Stimulated activated naive B cell treated with anti-CD40 and anti-IgM and Interleukin-4, amounts not matched to agents 10 μg/mL and 1 μg/mL and 100 μg/mL, for 72 hours (primary cell): ENCODE measurements at regions not wholly inside any gene's neighbourhood (a gene's known extent, or its start where the extent isn't known, plus 50 kb on each side); places are given as distances from the start of the nearest gene placed in this dataset.
"Not testable (repeated sequence)": the region's sequence is repeated elsewhere in the genome, so short reads cannot be mapped to it uniquely, and the experiment has no call there.

Experiments used
- ATAC-seq, 2 donors: fragments of 150-1000 bp; cut with Tn5 transposase; replicated peaks; 2 replicates each; pipeline ENCODE4 v1.10.0; 2021; ENCODE audit warnings: moderate library complexity in 1 of 2
- DNase-seq: peaks from one replicate; pipeline ENCODE4 v3.0.0; 2021
- H3K27ac Mint-ChIP-seq: one replicate; pipeline ENCODE4 v1.8.0; 2022; ENCODE audit warnings: mild to moderate bottlenecking, mixed read lengths
- H3K27me3 Mint-ChIP-seq, 2 donors: one replicate each; pipeline ENCODE4 v1.8.0; 2022; ENCODE audit warnings: mixed read lengths in 2 of 2
- H3K36me3 Mint-ChIP-seq, 2 donors: one replicate each; pipeline ENCODE4 v1.8.0; 2022; ENCODE audit warnings: mixed read lengths in 2 of 2, mild to moderate bottlenecking in 1 of 2
- H3K4me1 Mint-ChIP-seq, 2 donors: one replicate each; pipeline ENCODE4 v1.8.0; 2022; ENCODE audit warnings: mixed read lengths in 2 of 2, mild to moderate bottlenecking in 1 of 2
- H3K4me3 Mint-ChIP-seq, 2 donors: one replicate each; pipeline ENCODE4 v1.8.0; 2022; ENCODE audit warnings: mild to moderate bottlenecking in 2 of 2, mixed read lengths in 2 of 2, moderate library complexity in 1 of 2
- H3K9me3 Mint-ChIP-seq, 2 donors: one replicate each; pipeline ENCODE4 v1.8.0; 2022; ENCODE audit warnings: mixed read lengths in 2 of 2, mild to moderate bottlenecking in 1 of 2

DNA sequence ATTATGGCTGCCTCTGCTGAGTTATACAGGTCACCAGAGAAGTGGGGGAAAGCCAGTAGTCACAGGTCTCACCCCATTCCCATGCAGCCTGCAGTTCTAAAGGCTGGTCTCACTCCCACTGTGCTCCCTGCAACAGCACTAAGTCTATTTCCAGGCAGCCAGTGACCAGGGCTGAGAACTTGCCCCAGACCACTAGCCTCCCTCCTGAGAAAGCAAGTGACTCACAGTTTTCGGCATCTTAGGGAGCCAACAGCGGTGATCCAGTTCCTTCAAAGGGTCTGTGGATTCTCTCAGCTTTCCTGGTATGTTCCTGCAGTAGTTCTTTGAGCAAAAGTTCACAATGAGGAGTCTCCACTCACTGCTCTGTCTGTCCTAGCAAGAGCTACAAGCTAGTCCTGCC lies 329.6 kb upstream of the MAP2 start:
- no peaks in the 10 kb centered on the region for H3K4me1 Mint-ChIP-seq
- no peak for ATAC-seq
- no peak for DNase-seq
- H3K36me3 Mint-ChIP-seq, result no peaks in the 10 kb centered on the region
- peaks cover 0 to 4% of the 10 kb centered on the region in 2 donors for H3K27me3 Mint-ChIP-seq
- H3K9me3 Mint-ChIP-seq, result no peaks in the 10 kb centered on the region
- no peak overlapping the region for H3K27ac Mint-ChIP-seq
- no peak overlapping the region for H3K4me3 Mint-ChIP-seq

DNA sequence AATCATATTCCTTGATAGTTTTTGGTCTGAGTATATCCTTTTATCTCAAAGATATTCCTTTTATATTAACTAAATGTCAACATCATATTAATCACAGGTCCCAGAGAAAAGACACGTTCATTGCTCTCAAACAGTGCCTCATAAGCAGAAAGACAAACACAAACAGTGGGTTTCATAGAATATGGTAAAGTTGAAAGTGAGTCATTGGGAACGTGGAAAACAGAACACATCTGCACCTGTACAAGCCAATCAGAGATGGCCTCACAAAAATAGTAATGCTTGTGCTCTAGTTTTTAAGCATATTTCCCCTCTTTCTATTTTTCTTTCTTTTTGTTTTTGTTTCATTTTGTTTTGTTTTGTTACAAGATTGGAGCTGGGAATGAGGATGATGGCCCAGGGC lies 328.4 kb upstream of the MAP2 start:
- Mint-ChIP-seq H3K27me3 (peaks cover 0 to 4% of the 10 kb centered on the region in 2 donors), H3K4me1 (no peaks in the 10 kb centered on the region)
- ATAC-seq, result no peak

DNA sequence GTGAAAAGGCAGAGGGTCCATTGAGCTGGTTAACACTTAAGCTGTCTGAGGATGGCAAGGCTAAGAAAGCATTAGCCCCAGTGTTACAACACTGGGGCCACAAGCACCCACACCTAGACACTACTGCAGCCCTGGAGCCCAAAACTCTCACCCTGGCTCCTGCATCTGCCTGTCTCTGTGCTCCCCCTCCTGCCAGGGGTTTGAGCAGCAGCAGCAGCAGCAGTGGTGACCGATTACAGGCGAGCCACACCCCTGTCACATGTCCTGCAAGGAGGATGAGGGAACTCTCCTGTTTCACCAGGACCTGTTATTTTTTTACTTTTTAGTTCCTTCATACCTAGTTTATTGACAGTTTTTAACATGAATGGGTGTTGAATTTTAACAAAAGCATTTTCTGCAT lies 326.7 kb upstream of the MAP2 start:
- H3K4me1 Mint-ChIP-seq, result no peaks in the 10 kb centered on the region
- no peak for ATAC-seq
- peaks cover 0 to 4% of the 10 kb centered on the region in 2 donors for H3K27me3 Mint-ChIP-seq
- H3K36me3 Mint-ChIP-seq, result no peaks in the 10 kb centered on the region
- no peaks in the 10 kb centered on the region for H3K9me3 Mint-ChIP-seq
- no peak overlapping the region for H3K4me3 Mint-ChIP-seq
- no peak for DNase-seq
- H3K27ac Mint-ChIP-seq, result no peak overlapping the region

More for the DNA sequence above, 328.4 kb upstream of the MAP2 start:
- H3K36me3 Mint-ChIP-seq, result no peaks in the 10 kb centered on the region
- H3K9me3 Mint-ChIP-seq, result no peaks in the 10 kb centered on the region
- no peak overlapping the region for H3K4me3 Mint-ChIP-seq
- DNase-seq, result no peak
- no peak overlapping the region for H3K27ac Mint-ChIP-seq

DNA sequence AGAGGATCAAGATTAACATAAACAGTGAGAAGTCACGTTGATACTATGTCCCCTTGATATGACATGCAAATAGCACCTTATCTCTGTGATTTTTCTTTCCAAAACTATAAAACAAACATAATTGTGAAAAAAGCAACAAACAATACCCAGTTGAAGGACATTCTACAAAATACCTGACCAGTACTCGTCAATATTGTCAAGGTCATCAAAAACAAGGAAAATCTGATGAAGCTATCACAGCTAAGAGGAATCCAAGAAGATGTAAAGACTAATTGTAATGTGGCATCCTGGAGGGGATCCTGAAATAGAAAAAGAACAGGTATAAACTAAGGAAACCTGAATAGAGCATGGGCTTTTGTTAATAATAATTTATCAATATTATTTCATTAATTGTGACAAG lies 321.5 kb upstream of the MAP2 start:
- H3K4me3 Mint-ChIP-seq, result no peak overlapping the region

DNA sequence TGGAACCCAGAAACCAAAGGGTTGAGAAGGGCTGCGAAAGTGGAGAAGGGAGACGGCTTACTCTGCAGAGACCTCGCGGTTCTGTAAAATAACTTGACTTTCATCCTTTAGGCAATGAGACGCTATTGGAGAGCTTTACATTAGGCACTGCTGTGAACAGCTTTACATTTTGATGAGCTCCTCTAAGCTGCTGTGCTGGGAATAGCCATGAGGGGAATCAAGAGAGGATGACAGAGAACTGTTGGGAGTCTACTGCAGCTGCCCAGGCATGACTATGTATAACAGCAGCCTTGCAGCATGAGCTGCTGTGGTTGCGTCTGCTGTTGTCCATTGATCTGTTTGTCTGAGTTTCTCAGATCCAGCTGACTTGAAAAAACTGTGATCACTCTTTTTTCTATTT lies 310.8 kb upstream of the MAP2 start:
- Mint-ChIP-seq H3K27me3 (no peaks in the 10 kb centered on the region), H3K9me3 (peaks cover 0 to 4% of the 10 kb centered on the region in 2 donors), H3K27ac (no peak overlapping the region), H3K36me3 (no peaks in the 10 kb centered on the region), H3K4me1 (no peaks in the 10 kb centered on the region), H3K4me3 (no peak overlapping the region)
- DNase-seq (no peak), ATAC-seq (no peak)

More for the DNA sequence above, 321.5 kb upstream of the MAP2 start:
- Mint-ChIP-seq H3K9me3 (peaks cover 3 to 9% of the 10 kb centered on the region in 2 donors), H3K4me1 (no peaks in the 10 kb centered on the region), H3K27me3 (no peaks in the 10 kb centered on the region), H3K36me3 (no peaks in the 10 kb centered on the region), H3K27ac (no peak overlapping the region)
- ATAC-seq (no peak), DNase-seq (no peak)

DNA sequence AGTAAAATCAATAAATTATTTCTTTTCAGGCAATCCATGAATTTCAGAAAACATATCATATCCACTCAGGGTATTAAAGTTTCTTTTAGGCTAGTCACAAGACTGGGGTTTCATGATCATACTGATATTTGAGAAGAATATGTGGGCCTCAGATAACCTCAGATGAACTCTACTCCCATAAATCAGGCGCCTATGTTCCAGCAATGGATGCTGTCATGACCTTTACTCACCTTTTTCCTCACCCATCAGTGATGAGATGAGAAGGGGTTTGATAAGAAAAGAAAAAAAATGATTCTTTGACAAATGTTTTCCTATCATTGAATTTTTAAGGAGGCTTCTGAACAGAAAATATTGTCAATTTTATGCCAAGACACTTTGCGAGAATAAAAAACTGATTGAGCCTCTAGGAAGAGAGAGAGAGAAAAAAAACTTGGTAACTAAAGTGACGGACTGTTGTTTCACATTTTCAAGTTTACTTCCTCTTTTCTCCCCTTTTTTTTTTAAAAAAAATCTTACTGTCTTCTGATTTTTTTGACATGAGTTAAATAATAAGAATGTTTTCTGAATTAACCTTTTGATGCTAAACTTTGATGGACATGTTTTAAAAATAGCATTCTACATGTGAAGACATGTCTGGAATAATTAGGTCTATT lies 309.1 kb upstream of the MAP2 start:
- Mint-ChIP-seq H3K27me3 (no peaks in the 10 kb centered on the region), H3K9me3 (peaks cover 0 to 2% of the 10 kb centered on the region in 2 donors), H3K36me3 (no peaks in the 10 kb centered on the region), H3K4me3 (no peak overlapping the region), H3K27ac (no peak overlapping the region), H3K4me1 (no peaks in the 10 kb centered on the region)
- ATAC-seq (no peak), DNase-seq (no peak)

DNA sequence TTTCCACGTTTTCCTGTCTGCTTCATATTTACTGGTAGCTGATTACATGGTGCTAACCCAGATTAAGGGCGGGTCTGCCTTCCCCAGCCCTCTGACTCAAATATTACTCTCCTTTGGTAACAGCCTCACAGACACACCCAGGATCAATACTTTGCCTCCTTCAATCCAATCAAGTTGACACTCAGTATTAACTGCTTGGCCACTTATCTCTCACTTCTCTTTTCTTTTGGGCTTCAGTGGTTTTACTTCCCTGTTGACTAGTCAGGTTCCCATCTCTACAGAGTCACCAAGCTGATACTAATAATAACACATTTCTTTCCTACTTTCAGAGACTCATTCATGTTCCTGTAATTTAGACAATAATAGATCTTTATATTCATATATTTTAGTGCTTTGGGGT lies 302.2 kb upstream of the MAP2 start:
- DNase-seq (no peak), ATAC-seq (peak; percentile 89 to 94)
- Mint-ChIP-seq H3K27ac (no peak overlapping the region), H3K9me3 (peaks cover 4 to 5% of the 10 kb centered on the region in 2 donors), H3K36me3 (no peaks in the 10 kb centered on the region), H3K4me1 (peaks cover 3 to 5% of the 10 kb centered on the region in 2 donors), H3K4me3 (no peak overlapping the region), H3K27me3 (no peaks in the 10 kb centered on the region)

DNA sequence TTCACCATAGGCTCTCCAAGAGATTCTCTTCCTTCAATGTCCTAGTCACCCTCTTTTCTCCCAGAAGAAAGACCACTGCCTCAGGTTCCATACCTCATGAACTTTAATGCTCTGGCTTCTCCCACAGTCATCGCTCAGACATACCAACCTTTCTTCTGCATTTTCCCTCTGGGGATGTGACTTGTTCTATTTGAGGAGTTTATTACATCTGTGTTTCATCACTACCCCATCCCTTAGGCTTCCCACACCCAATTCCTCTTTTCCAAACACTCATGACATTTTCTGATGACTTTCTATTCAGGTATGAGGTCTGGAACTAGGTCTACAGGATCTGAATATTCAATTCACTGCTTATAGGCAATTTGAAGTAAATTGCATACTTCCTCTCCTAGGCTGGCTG lies 298.6 kb upstream of the MAP2 start:
- H3K36me3 Mint-ChIP-seq, result no peaks in the 10 kb centered on the region
- peaks cover 3 to 5% of the 10 kb centered on the region in 2 donors for H3K4me1 Mint-ChIP-seq
- DNase-seq (no peak), ATAC-seq (no peak)
- H3K27me3 Mint-ChIP-seq, result no peaks in the 10 kb centered on the region
- no peak overlapping the region for H3K27ac Mint-ChIP-seq
- no peak overlapping the region for H3K4me3 Mint-ChIP-seq
- H3K9me3 Mint-ChIP-seq, result peaks cover under 1 to 1% of the 10 kb centered on the region in 2 donors

DNA sequence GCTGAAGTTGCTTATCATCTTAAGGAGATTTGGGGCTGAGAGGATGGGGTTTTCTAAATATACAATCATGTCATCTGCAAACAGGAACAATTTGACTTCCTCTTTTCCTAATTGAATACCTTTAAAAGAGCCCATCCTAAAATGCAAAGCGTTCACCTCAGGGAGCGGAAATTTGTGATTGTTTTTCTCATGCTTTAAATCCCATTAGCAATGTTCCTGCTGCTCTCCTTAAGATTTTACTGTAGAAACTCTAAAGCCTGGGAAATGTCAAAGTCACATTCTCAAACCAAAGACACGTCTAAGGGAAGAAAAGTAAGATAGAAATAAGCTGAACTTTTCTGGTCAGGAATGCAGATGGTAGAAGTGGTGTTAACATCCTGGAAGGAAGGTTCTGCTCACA lies 285.8 kb upstream of the MAP2 start:
- peaks cover 0 to 2% of the 10 kb centered on the region in 2 donors for H3K9me3 Mint-ChIP-seq
- H3K4me1 Mint-ChIP-seq, result no peaks in the 10 kb centered on the region
- no peak overlapping the region for H3K4me3 Mint-ChIP-seq
- ATAC-seq, result no peak
- H3K36me3 Mint-ChIP-seq, result no peaks in the 10 kb centered on the region
- H3K27ac Mint-ChIP-seq, result no peak overlapping the region
- H3K27me3 Mint-ChIP-seq, result no peaks in the 10 kb centered on the region
- no peak for DNase-seq

DNA sequence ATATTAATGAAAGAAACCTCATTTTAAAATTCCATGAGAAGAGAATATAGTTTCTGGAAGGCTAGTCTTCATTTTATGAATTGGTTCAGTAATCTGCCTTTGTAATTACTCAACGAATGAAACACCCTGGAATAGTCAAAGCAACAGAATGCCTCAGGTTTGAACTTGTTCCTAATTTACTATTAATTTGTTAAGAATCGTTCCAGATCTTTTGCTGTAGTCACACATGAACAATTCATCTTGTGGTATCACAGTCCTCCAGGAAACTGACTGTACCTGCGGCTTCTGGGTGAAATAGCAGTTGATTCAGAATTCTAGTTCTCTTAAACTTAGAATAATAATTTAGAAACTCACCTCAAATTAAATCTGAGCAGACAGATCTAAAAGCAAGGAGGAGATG lies 282.7 kb upstream of the MAP2 start:
- DNase-seq, result no peak
- Mint-ChIP-seq H3K4me3 (no peak overlapping the region), H3K4me1 (no peaks in the 10 kb centered on the region), H3K9me3 (peaks cover 0 to 2% of the 10 kb centered on the region in 2 donors), H3K36me3 (no peaks in the 10 kb centered on the region), H3K27ac (no peak overlapping the region), H3K27me3 (no peaks in the 10 kb centered on the region)
- no peak for ATAC-seq

DNA sequence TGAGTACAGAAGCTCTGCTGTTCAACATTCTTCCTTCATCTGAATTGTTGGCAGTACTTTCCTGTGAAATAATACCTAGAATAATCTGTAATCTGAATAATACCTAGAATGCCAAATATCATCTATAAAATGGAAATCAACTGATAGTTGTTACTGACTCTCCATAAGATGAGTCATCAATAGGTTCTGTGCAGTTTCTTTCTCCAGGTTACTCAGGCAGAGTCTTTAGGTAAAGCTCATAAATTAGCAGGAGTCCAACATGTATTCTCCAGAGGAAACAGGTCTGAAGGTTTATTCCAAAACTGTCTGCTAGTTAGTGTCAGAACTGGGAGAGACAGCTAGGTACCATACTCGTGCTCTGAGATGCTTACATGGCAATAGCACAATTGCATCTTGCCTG lies 282.0 kb upstream of the MAP2 start:
- Mint-ChIP-seq H3K27ac (no peak overlapping the region), H3K36me3 (no peaks in the 10 kb centered on the region), H3K9me3 (peaks cover 0 to 2% of the 10 kb centered on the region in 2 donors), H3K27me3 (no peaks in the 10 kb centered on the region), H3K4me3 (no peak overlapping the region), H3K4me1 (no peaks in the 10 kb centered on the region)
- DNase-seq (no peak), ATAC-seq (no peak)

DNA sequence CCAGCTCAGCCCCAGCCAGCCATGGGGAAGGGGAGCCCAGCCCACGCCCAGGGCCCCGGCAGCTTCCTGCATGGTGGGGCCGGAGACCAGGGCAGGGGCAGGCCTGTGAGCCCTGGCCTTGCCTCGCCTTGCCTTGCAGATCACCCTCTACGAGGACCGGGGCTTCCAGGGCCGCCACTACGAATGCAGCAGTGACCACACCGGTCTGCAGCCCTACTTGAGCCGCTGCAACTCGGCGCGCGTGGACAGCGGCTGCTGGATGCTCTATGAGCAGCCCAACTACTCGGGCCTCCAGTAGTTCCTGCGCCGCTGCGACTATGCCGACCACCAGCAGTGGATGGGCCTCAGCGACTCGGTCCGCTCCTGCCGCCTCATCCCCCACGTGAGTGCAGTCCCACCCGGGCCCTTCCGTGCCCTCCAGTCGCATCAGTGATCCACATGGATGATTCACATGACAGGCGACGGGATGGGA lies 278.6 kb upstream of the MAP2 start:
- H3K4me3 Mint-ChIP-seq, H3K9me3 Mint-ChIP-seq, H3K36me3 Mint-ChIP-seq, DNase-seq, ATAC-seq, H3K4me1 Mint-ChIP-seq, H3K27me3 Mint-ChIP-seq, H3K27ac Mint-ChIP-seq: not testable (repeated sequence)

DNA sequence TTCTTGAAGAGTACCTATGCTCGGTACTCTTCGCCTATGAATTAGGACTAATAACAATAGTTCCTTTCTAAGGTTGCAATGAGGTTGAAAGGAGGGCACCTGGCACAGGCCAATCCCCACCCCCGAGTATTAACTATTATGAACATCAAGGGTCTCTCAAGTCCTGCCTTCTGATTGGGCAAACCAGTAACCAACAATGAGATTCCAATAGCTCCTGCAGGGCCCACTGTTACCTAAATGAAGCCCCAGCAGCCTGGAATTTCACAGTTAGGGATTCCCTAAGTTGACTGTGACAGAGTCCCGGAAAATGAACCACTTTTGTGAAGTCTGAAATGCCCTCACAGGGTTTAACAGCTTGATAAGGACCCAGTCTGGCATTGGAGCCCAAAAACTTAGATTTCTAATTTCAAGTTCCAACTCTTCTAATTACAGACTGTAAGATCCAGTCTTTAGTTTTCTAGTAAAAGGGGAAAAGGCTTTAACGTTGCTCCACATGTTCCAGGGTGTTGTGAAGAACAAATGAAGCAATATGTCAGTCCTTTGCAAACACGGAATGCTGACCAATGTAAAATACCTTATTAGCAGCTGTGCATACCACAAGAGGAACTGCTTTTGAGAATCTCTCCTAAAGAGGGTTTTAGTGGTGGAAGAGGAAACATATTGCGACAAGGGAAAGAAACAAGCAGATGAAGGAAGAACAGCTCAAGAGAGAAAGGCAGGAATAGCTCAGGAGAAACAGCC lies 277.7 kb upstream of the MAP2 start:
- ATAC-seq, result no peak
- DNase-seq, result no peak
- H3K27ac Mint-ChIP-seq, result no peak overlapping the region

DNA sequence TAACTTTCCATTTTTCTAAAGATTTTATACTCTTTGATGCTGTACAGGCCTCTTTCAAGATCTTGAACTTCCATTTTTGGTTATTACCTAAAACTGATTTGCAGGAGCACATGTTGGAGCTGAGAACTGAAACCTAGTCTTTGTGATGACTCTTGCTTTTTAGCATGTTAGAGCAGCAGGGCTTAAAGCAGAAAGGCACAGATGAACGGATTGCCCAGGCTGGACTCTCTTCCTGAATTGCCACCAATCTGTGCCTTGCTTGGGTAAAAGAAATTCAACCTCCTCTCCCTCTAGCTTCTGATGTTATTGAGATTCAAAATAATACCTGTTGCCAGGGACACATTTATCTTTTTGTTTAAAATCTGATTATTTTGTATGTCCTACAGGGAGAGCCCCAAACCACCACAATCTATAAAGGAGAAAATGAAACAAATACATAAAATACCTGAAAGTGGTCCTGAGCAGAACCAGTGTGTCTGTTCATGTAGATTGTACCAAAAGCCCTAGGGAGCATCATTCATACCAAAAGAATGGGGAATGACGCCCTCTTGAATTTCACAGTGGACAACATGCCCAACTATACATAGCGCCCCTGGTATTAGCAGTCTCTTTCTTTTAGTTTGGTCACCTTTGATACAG lies 277.0 kb upstream of the MAP2 start:
- Mint-ChIP-seq H3K4me3 (no peak overlapping the region), H3K27me3 (no peaks in the 10 kb centered on the region), H3K9me3 (no peaks in the 10 kb centered on the region), H3K36me3 (no peaks in the 10 kb centered on the region), H3K4me1 (no peaks in the 10 kb centered on the region), H3K27ac (peak overlapping the region; percentile 51)
- DNase-seq, result no peak
- peak in 1 of 2 donors; percentile 16 for ATAC-seq

More for the DNA sequence above, 277.7 kb upstream of the MAP2 start:
- H3K4me1 Mint-ChIP-seq, result no peaks in the 10 kb centered on the region
- H3K4me3 Mint-ChIP-seq, result no peak overlapping the region
- no peaks in the 10 kb centered on the region for H3K36me3 Mint-ChIP-seq
- H3K9me3 Mint-ChIP-seq, result no peaks in the 10 kb centered on the region
- no peaks in the 10 kb centered on the region for H3K27me3 Mint-ChIP-seq

DNA sequence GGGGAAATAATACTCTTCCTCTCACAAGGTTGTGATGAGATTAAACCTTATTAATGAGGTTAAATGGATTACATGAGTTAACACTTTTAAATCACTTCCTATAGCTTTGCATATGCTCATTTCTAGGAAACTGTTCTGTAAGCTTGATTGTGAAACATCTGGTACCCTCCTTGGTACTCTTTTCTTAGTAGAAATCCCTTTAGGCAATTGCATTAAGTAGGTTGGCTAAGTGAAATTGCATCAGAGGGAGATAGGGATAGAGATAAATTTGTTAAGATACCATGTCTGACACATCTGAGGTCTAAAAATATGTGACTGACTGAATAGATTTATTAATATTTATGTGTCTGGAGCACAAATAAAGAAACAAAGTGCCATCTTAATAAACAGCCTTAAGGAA lies 275.9 kb upstream of the MAP2 start:
- Mint-ChIP-seq H3K4me3 (no peak overlapping the region), H3K9me3 (no peaks in the 10 kb centered on the region), H3K36me3 (no peaks in the 10 kb centered on the region), H3K27me3 (no peaks in the 10 kb centered on the region), H3K4me1 (no peaks in the 10 kb centered on the region), H3K27ac (no peak overlapping the region)
- ATAC-seq (no peak), DNase-seq (no peak)
